ENCODE measurements at regions not wholly inside any gene's neighbourhood (a gene's known extent, or its start where the extent isn't known, plus 50 kb on each side); places are given as distances from the start of the nearest gene placed in this dataset.

GRCh38 chr17:33370401-33370800 lies 77.3 kb upstream of the ASIC2 start:
- no peak overlapping the region for H2AK5ac ChIP-seq (ENCODE audit: low read depth, low read length)
- CTCF ChIA-PET = no interaction called here
- H2AK9ac ChIP-seq (replicated peaks; ENCODE audit: low read depth, low read length, poor library complexity) = no peak overlapping the region
- H2BK20ac ChIP-seq (ENCODE audit: low read depth, low read length) = no peak overlapping the region
- no peak overlapping the region for H4K91ac ChIP-seq (ENCODE audit: insufficient read depth, low read depth, low read length)
- H2BK15ac ChIP-seq (ENCODE audit: low read depth, low read length) = no peak overlapping the region
- H3K9me1 ChIP-seq (ENCODE audit: insufficient read depth, low read length) = no peaks in the 10 kb centered on the region
- no peak overlapping the region for H3K4me3 ChIP-seq (ENCODE audit: insufficient read depth, low read depth, low read length)
- DNase-seq (no peak), ATAC-seq (ENCODE audit: low read depth) (no peak)
- no peaks in the 10 kb centered on the region for H3K79me1 ChIP-seq (ENCODE audit: low read depth in 1 of 2, low read length in 2 of 2)
- no TSS peak for BruUV-seq (replicated peaks)
- no peak overlapping the region for H3K23ac ChIP-seq (ENCODE audit: low read depth, low read length)
- H3K27me3 ChIP-seq (ENCODE audit: control insufficient read depth, insufficient read depth, low read length) = no peaks in the 10 kb centered on the region
- in situ Hi-C loops (cut with MboI; ENCODE audit: low sequenced_read_pairs) = no loop called here
- no peak overlapping the region for H3K4ac ChIP-seq (ENCODE audit: low read depth, low read length)
- H4K5ac ChIP-seq (ENCODE audit: low read depth, low read length) = no peak overlapping the region
- H3K4me2 ChIP-seq (ENCODE audit: low read depth, low read length) = no peak overlapping the region
- H2AFZ ChIP-seq (replicated peaks; ENCODE audit: low read length, poor library complexity) = no peak overlapping the region
- no peak overlapping the region for H3K9ac ChIP-seq (ENCODE audit: low read depth, low read length)
- H3K9me3 ChIP-seq (ENCODE audit: control insufficient read depth, insufficient read depth, low read length) = no peaks in the 10 kb centered on the region
- H3K4me1 ChIP-seq (ENCODE audit: control insufficient read depth, insufficient read depth, low read length) = no peaks in the 10 kb centered on the region
- dilution Hi-C loops (cut with HindIII; ENCODE audit: low sequenced_read_pairs, unreplicated experiment) = no loop called here
- POLR2A ChIA-PET (ENCODE audit: unreplicated experiment) = no interaction called here
- TF ChIP-seq MAZ (IDR thresholded peaks at IDR 0.05; ENCODE audit: borderline replicate concordance, low read depth, low read length) (no peak), ELK1 (IDR thresholded peaks at IDR 0.05; ENCODE audit: borderline replicate concordance, low read depth, low read length) (no peak), POLR2A (IDR thresholded peaks at IDR 0.05; ENCODE audit: low read depth, low read length) (no peak), RAD21 (IDR thresholded peaks at IDR 0.05; ENCODE audit: low read length) (no peak), FOS (IDR thresholded peaks at IDR 0.05; ENCODE audit: low read depth, low read length) (no peak), CTCF (conservative IDR thresholded peaks at IDR 0.05; ENCODE audit: low read depth, low read length) (no peak), CEBPB (IDR thresholded peaks at IDR 0.05; ENCODE audit: low read depth, low read length) (no peak), USF2 (IDR thresholded peaks at IDR 0.05; ENCODE audit: low read depth, low read length) (no peak), NFE2L2 (IDR thresholded peaks at IDR 0.05; ENCODE audit: low read depth, low read length) (no peak), SMC3 (IDR thresholded peaks at IDR 0.05; ENCODE audit: low read depth, low read length) (no peak)
- H3K18ac ChIP-seq (ENCODE audit: low read depth, low read length) = no peak overlapping the region
- intact Hi-C loops (cut with micrococcal nuclease) = no loop called here
- no peaks in the 10 kb centered on the region for H3K36me3 ChIP-seq (ENCODE audit: control insufficient read depth, insufficient read depth, low read length)
- no peak overlapping the region for H3K14ac ChIP-seq (replicated peaks; ENCODE audit: low read depth, low read length)
- H4K8ac ChIP-seq (ENCODE audit: low read depth in 2 of 2, low read length in 2 of 2) = no peak overlapping the region
- no peak overlapping the region for H2BK120ac ChIP-seq (ENCODE audit: low read depth, low read length)
- no peaks in the 10 kb centered on the region for H4K20me1 ChIP-seq (ENCODE audit: insufficient read depth, low read length)
- H3K56ac ChIP-seq (ENCODE audit: extremely low read depth, insufficient read depth, low read length) = no peak overlapping the region
- no CpG with 5 or more reads among the region's 1 CpG for WGBS, 2 experiments (ENCODE audit: extremely low coverage in 2 of 2, insufficient read length in 1 of 2)
- H3K27ac ChIP-seq (ENCODE audit: insufficient read depth, low read length) = no peak overlapping the region
- no peak overlapping the region for H2BK5ac ChIP-seq (ENCODE audit: low read depth, low read length, poor library complexity, severe bottlenecking)

All from IMR-90 (cell line).